T-cell (primary cell): ENCODE measurements at regions not wholly inside any gene's neighbourhood (a gene's known extent, or its start where the extent isn't known, plus 50 kb on each side); places are given as distances from the start of the nearest gene placed in this dataset.
"Not testable (repeated sequence)": the region's sequence is repeated elsewhere in the genome, so short reads cannot be mapped to it uniquely, and the experiment has no call there.

Experiments
- ATAC-seq, 4 experiments: fragments of 200-7000 bp in 3 of 4; fragments of 150-1000 bp in 1 of 4; cut with Tn5 transposase; replicated peaks in 1 of 4; 1 replicate in 3 of 4; 2 replicates in 1 of 4; pipeline ENCODE4 v1.10.0; 2021; ENCODE audit warnings: moderate library complexity in 3 of 4, mild to moderate bottlenecking in 2 of 4, moderate number of reproducible peaks in 1 of 4
- CTCF ChIA-PET, 2 donors: fragments of 300-600 bp; sonication (Branson Sonifier 250); formaldehyde crosslinking; loops; one replicate each; lab custom pipeline; 2022; ENCODE audit warnings: antibody characterized with exemption in 2 of 2; lab: Charles Lee
- POLR2A ChIA-PET, 2 donors: fragments of 300-600 bp; sonication (Branson Sonifier 250); formaldehyde crosslinking; loops; one replicate each; lab custom pipeline; 2022; ENCODE audit warnings: antibody characterized with exemption in 2 of 2; lab: Charles Lee
- DNase-seq, 35 experiments: peaks; one replicate each; pipeline versions ENCODE4 v3.0.0 to v3.0.0-alpha.2; 2013 to 2023
- H3K27ac ChIP-seq: one replicate; pipeline ENCODE4 v1.5.1; 2013; ENCODE audit warnings: low read length
- H3K27me3 ChIP-seq, 2 experiments: replicated peaks in 1 of 2; 1 replicate in 1 of 2; 2 replicates in 1 of 2; pipeline versions ENCODE4 v1.6.1 to v1.7.0; 2013; ENCODE audit warnings: low read length in 1 of 2, mixed read lengths in 1 of 2; ENCODE audit not compliant: control insufficient read depth in 2 of 2, insufficient read depth in 2 of 2; ENCODE audit errors: extremely low read depth in 1 of 2
- H3K36me3 ChIP-seq, 2 donors: 1 replicate in 1 of 2; 2 replicates in 1 of 2; pipeline versions ENCODE4 v1.6.1 to v1.7.0; 2013; ENCODE audit warnings: low read length in 1 of 2; ENCODE audit not compliant: control insufficient read depth in 2 of 2, insufficient read depth in 1 of 2; ENCODE audit errors: extremely low read depth in 1 of 2
- H3K4me1 ChIP-seq, 2 experiments: 1 replicate in 1 of 2; 2 replicates in 1 of 2; pipeline versions ENCODE4 v1.6.1 to v1.7.0; 2013; ENCODE audit warnings: low read length in 2 of 2, mixed read lengths in 1 of 2; ENCODE audit not compliant: insufficient read depth in 2 of 2, control insufficient read depth in 1 of 2; ENCODE audit errors: extremely low read depth in 1 of 2
- H3K4me3 ChIP-seq, 2 donors: 1 replicate in 1 of 2; 2 replicates in 1 of 2; pipeline versions ENCODE4 v1.5.1 to v1.7.0; 2013; ENCODE audit warnings: mild to moderate bottlenecking in 2 of 2, low read length in 1 of 2, moderate library complexity in 1 of 2; ENCODE audit not compliant: control insufficient read depth in 1 of 2; ENCODE audit errors: extremely low read depth in 1 of 2
- H3K9me3 ChIP-seq: 2 replicates; pipeline ENCODE4 v1.7.0; 2013
- H3K27ac Mint-ChIP-seq, 2 donors: one replicate each; pipeline ENCODE4 v1.8.0; 2020 to 2021; ENCODE audit warnings: mild to moderate bottlenecking in 2 of 2, mixed read lengths in 2 of 2
- H3K27me3 Mint-ChIP-seq, 2 donors: one replicate each; pipeline ENCODE4 v1.8.0; 2021 to 2022; ENCODE audit warnings: mixed read lengths in 2 of 2
- H3K36me3 Mint-ChIP-seq: one replicate; pipeline ENCODE4 v1.8.0; 2021; ENCODE audit warnings: mixed read lengths
- H3K4me1 Mint-ChIP-seq, 3 donors: one replicate each; pipeline ENCODE4 v1.8.0; 2020 to 2022; ENCODE audit warnings: mixed read lengths in 3 of 3, mild to moderate bottlenecking in 1 of 3
- H3K4me3 Mint-ChIP-seq, 3 donors: one replicate each; pipeline ENCODE4 v1.8.0; 2020 to 2022; ENCODE audit warnings: mild to moderate bottlenecking in 3 of 3, mixed read lengths in 3 of 3, moderate library complexity in 3 of 3
- H3K9me3 Mint-ChIP-seq, 3 donors: one replicate each; pipeline ENCODE4 v1.8.0; 2020 to 2022; ENCODE audit warnings: mixed read lengths in 3 of 3
- WGBS: methylation state at CpG from one replicate; pipeline ENCODE4 v1.1.5; 2013; ENCODE audit warnings: missing lambda C conversion rate; ENCODE audit not compliant: insufficient coverage; 5-methylcytosine and 5-hydroxymethylcytosine counted together

DNA sequence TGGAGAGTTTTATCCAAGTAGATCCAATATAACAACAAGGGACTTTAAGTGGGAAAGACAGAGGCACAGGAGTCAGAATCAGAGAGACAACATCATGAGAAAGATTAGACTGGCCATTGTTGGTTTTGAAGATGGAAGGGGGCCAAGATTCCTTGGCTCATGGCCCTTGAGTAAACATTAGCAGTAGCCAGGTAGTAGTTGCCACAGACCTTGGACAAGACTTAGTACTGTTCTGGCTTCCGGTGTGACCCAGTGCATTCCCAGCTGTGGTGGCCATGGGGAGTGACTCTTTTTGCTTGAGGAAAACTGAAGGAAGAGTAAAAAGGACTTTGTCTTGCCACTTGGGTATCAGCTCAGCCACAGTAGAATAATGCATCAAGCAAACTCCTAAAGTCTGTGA is 462.2 kb upstream of the CPXCR1 start:
- H3K27ac Mint-ChIP-seq, result no peak overlapping the region
- Histone ChIP-seq H3K27me3 (no peaks in the 10 kb centered on the region), H3K9me3 (no peaks in the 10 kb centered on the region), H3K4me3 (no peak overlapping the region), H3K36me3 (no peaks in the 10 kb centered on the region), H3K4me1 (no peaks in the 10 kb centered on the region), H3K27ac (no peak overlapping the region)
- no CpG with 5 or more reads among the region's 1 CpG for WGBS
- no peak overlapping the region for H3K4me3 Mint-ChIP-seq
- POLR2A ChIA-PET, result no interaction called here
- H3K4me1 Mint-ChIP-seq, result no peaks in the 10 kb centered on the region
- CTCF ChIA-PET, result no interaction called here
- H3K36me3 Mint-ChIP-seq, result no peaks in the 10 kb centered on the region
- peaks cover 3 to 9% (median 4%) of the 10 kb centered on the region in 3 donors for H3K9me3 Mint-ChIP-seq
- no peaks in the 10 kb centered on the region for H3K27me3 Mint-ChIP-seq
- no peak for ATAC-seq
- DNase-seq, result no peak

DNA sequence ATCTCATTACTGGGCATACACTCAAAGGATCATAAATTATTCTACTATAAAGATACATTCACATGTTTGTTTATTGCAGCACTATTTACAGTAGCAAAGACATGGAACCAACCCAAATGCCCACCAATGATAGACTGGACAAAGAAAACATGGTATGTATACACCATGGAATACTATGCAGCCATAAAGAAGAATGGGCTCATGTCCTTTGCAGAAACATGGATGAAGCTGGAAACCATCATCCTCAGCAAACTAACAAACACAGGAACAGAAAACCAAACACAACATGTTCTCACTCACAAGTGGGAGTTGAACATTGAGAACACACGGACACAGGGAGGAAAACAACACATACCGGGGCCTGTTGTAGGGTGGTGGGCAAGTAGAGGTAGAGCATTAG is 433.1 kb upstream of the CPXCR1 start:
- CTCF ChIA-PET, H3K27ac ChIP-seq, ATAC-seq, H3K27me3 ChIP-seq, H3K36me3 Mint-ChIP-seq, H3K36me3 ChIP-seq, H3K4me1 ChIP-seq, POLR2A ChIA-PET, H3K4me3 ChIP-seq, H3K9me3 ChIP-seq, H3K27ac Mint-ChIP-seq, H3K4me3 Mint-ChIP-seq, H3K27me3 Mint-ChIP-seq, DNase-seq, H3K4me1 Mint-ChIP-seq: not testable (repeated sequence)
- no CpG with 5 or more reads among the region's 2 CpGs for WGBS
- peaks cover 5 to 17% (median 10%) of the 10 kb centered on the region in 3 donors for H3K9me3 Mint-ChIP-seq

DNA sequence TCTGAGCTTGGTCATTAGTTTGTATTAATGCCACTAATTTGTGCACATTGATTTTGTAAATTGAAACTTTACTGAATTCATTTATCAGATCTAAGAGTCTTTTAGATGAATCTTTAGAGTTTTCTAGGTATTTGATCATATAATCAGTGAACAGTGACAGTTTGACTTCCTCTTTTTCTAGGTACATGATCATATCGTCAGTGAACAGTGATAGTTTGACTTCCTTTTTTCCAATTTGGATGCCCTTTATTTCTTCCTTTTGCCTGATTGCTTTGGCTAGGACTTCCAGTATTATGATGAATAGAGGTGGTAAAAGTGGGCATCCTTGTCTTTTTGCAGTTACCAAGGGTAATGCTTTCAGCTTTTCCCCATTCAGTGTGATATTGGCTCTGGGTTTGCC is 421.4 kb upstream of the CPXCR1 start:
- H3K36me3 Mint-ChIP-seq, result no peaks in the 10 kb centered on the region
- no peak for ATAC-seq
- CTCF ChIA-PET, result no interaction called here

DNA sequence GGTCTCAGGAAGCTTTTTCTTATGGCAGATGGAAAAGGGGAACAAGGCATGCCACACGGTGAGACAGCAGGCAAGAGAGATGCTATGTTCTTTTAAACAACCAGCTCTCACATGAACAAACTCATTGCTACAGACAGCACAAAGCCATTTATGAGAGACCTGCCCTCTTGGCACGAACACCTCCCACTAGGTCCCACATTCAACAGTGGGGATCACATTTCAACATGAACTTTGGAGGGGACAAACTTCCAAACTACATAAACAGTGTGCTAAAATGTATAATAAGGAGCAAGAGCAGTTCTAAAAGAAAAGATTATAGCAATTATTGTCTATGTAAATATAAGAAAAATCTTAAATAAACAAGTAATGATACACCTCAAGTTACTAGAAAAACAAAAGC is 391.8 kb upstream of the CPXCR1 start:
- ChIA-PET CTCF (no interaction called here), POLR2A (no interaction called here)
- no CpG with 5 or more reads among the region's 2 CpGs for WGBS

More for the DNA sequence above, 421.4 kb upstream of the CPXCR1 start:
- Histone ChIP-seq H3K27me3 (no peaks in the 10 kb centered on the region), H3K4me1 (no peaks in the 10 kb centered on the region), H3K36me3 (no peaks in the 10 kb centered on the region), H3K27ac (no peak overlapping the region), H3K4me3 (no peak overlapping the region), H3K9me3 (no peaks in the 10 kb centered on the region)
- no peak overlapping the region for H3K27ac Mint-ChIP-seq
- DNase-seq, result no peak
- H3K4me1 Mint-ChIP-seq, result no peaks in the 10 kb centered on the region
- H3K9me3 Mint-ChIP-seq, result no peaks in the 10 kb centered on the region
- H3K27me3 Mint-ChIP-seq, result peaks cover 0 to 4% of the 10 kb centered on the region in 2 donors
- POLR2A ChIA-PET, result no interaction called here
- no peak overlapping the region for H3K4me3 Mint-ChIP-seq
- WGBS, result no CpG with 5 or more reads among the region's 1 CpG

DNA sequence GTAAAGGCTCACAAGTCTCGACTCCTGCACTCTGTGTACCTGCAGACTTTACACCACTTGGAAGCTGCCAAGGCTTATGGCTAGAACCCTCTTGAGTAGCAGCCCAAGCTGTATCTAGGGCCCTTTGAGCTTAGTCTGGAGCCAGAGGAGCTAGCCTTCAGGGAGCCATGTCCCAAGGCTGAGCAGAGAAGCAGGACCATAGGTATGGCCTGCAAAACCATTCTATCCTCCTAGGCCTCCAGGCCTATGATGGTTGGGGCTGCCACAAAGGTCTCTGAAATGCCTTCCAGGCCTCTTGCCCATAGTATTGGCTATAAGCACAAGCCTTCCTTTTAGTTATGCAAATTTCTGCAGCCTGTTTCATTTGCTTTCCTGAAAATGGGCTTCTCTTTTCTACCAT is 380.7 kb upstream of the CPXCR1 start:
- no peaks in the 10 kb centered on the region for H3K27me3 ChIP-seq
- Mint-ChIP-seq H3K4me3 (no peak overlapping the region), H3K27me3 (no peaks in the 10 kb centered on the region), H3K36me3 (no peaks in the 10 kb centered on the region), H3K4me1 (no peaks in the 10 kb centered on the region), H3K27ac (no peak overlapping the region), H3K9me3 (peaks cover 0 to 8% (median 0%) of the 10 kb centered on the region in 3 donors)
- DNase-seq, result no peak
- no peak overlapping the region for H3K4me3 ChIP-seq
- H3K27ac ChIP-seq, result no peak overlapping the region
- H3K36me3 ChIP-seq, result no peaks in the 10 kb centered on the region
- no peaks in the 10 kb centered on the region for H3K4me1 ChIP-seq
- no peak for ATAC-seq
- no peaks in the 10 kb centered on the region for H3K9me3 ChIP-seq
- WGBS, result no CpG with 5 or more reads among the region's 1 CpG
- ChIA-PET POLR2A (no interaction called here), CTCF (no interaction called here)

More for the DNA sequence above, 391.8 kb upstream of the CPXCR1 start:
- Histone ChIP-seq H3K36me3 (no peaks in the 10 kb centered on the region), H3K4me1 (no peaks in the 10 kb centered on the region), H3K4me3 (no peak overlapping the region), H3K9me3 (no peaks in the 10 kb centered on the region), H3K27me3 (no peaks in the 10 kb centered on the region), H3K27ac (no peak overlapping the region)
- no peaks in the 10 kb centered on the region for H3K27me3 Mint-ChIP-seq
- no peak overlapping the region for H3K4me3 Mint-ChIP-seq
- no peaks in the 10 kb centered on the region for H3K36me3 Mint-ChIP-seq
- DNase-seq (no peak), ATAC-seq (no peak)
- H3K9me3 Mint-ChIP-seq, result peaks cover 0 to 5% (median 0%) of the 10 kb centered on the region in 3 donors
- no peaks in the 10 kb centered on the region for H3K4me1 Mint-ChIP-seq
- no peak overlapping the region for H3K27ac Mint-ChIP-seq

DNA sequence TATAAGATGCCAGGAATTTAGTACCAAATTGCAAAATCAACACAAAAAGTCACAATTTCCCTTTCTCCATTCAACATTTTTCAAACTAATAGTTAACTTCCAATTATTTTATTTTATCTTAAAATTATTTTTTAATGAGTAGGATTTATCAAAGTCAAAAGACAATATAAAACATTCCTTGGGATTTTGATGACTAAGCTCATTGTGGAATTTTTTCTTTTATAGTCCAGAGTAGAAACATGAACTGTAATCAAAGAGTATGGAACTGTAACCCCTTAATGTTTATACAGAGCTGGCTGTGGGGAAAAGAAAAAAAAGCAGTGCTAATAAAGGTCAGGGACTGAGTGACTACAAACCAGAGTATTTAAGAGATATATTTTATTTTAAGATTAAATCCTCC is 368.6 kb upstream of the CPXCR1 start:
- Histone ChIP-seq H3K36me3 (no peaks in the 10 kb centered on the region), H3K9me3 (no peaks in the 10 kb centered on the region), H3K27me3 (no peaks in the 10 kb centered on the region), H3K27ac (no peak overlapping the region), H3K4me1 (no peaks in the 10 kb centered on the region), H3K4me3 (no peak overlapping the region)
- Mint-ChIP-seq H3K4me1 (no peaks in the 10 kb centered on the region), H3K27ac (no peak overlapping the region), H3K9me3 (peaks cover 0 to 3% (median 0%) of the 10 kb centered on the region in 3 donors), H3K4me3 (no peak overlapping the region), H3K27me3 (peaks cover 0 to 3% of the 10 kb centered on the region in 2 donors), H3K36me3 (no peaks in the 10 kb centered on the region)
- ATAC-seq (no peak), DNase-seq (no peak)
- ChIA-PET POLR2A (no interaction called here), CTCF (no interaction called here)

DNA sequence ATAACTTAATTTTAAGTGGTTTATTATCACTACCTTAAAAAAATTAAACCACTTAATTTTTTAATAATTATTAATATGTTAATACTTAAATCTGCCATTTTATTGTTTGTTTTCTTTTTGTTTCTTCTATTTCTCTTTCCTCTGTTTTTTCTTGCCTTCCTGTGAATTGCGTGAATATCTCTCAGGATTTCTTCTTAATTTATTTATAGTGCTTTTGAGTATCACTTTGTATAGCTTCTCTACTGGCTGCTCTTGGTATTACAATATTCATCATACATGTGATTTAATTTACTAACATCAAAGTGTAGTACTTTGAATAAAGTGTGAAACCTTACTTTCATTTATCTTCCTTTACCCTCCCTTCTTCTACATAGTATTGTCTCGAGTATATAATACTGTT is 349.5 kb upstream of the CPXCR1 start:
- ChIA-PET CTCF (no interaction called here), POLR2A (no interaction called here)
- H3K4me1 ChIP-seq, result no peaks in the 10 kb centered on the region
- Mint-ChIP-seq H3K4me3 (no peak overlapping the region), H3K27me3 (no peaks in the 10 kb centered on the region), H3K9me3 (peaks cover 0 to 4% (median 0%) of the 10 kb centered on the region in 3 donors), H3K27ac (no peak overlapping the region), H3K36me3 (no peaks in the 10 kb centered on the region), H3K4me1 (no peaks in the 10 kb centered on the region)
- H3K9me3 ChIP-seq, result no peaks in the 10 kb centered on the region
- H3K36me3 ChIP-seq, result no peaks in the 10 kb centered on the region
- no peaks in the 10 kb centered on the region for H3K27me3 ChIP-seq
- ATAC-seq (no peak), DNase-seq (no peak)
- WGBS, result no CpG with 5 or more reads among the region's 2 CpGs
- H3K4me3 ChIP-seq, result no peak overlapping the region
- no peak overlapping the region for H3K27ac ChIP-seq
